SK-N-SH treated with all-trans-retinoic acid at 6 μM for 48 hours (cell line): ENCODE measurements at regions not wholly inside any gene's neighbourhood (a gene's known extent, or its start where the extent isn't known, plus 50 kb on each side); places are given as distances from the start of the nearest gene placed in this dataset.

Experiments
- ATAC-seq: fragments of 200-7000 bp; cut with Tn5 transposase; 3 replicates; pipeline ENCODE4 v1.9.1; 2020; ENCODE audit warnings: mild to moderate bottlenecking, moderate library complexity
- ARNTL ChIP-seq: fragments of 450-650 bp; formaldehyde crosslinking; IDR thresholded peaks from 2 replicates; pipeline ENCODE4 v1.5.0; 2020; ENCODE audit warnings: low read depth, mild to moderate bottlenecking, moderate library complexity, borderline replicate concordance
- BACH2 ChIP-seq: fragments of 250-450 bp; sonication (Bioruptor Pico); IDR thresholded peaks from 2 replicates; pipeline ENCODE4 v1.9.0; 2021; ENCODE audit warnings: mild to moderate bottlenecking, borderline replicate concordance
- ESRRG ChIP-seq: fragments of 250-450 bp; sonication (Bioruptor Pico); IDR thresholded peaks from 2 replicates; pipeline ENCODE4 v1.6.1; 2021; ENCODE audit warnings: mild to moderate bottlenecking
- GLIS3 ChIP-seq: fragments of 250-450 bp; sonication (Bioruptor Pico); IDR thresholded peaks from 2 replicates; pipeline ENCODE4 v1.5.0; 2020; ENCODE audit warnings: mild to moderate bottlenecking, moderate library complexity
- ISL1 ChIP-seq: fragments of 250-450 bp; sonication (Bioruptor Pico); IDR thresholded peaks from 2 replicates; pipeline ENCODE4 v2.1.2; 2022; ENCODE audit warnings: mild to moderate bottlenecking, moderate library complexity
- PATZ1 ChIP-seq: fragments of 250-450 bp; sonication (Bioruptor Pico); IDR thresholded peaks from 2 replicates; pipeline ENCODE4 v1.8.0; 2020; ENCODE audit warnings: mild to moderate bottlenecking, moderate library complexity, borderline replicate concordance
- PPARA ChIP-seq: fragments of 250-450 bp; sonication (Bioruptor Pico); IDR thresholded peaks from 2 replicates; pipeline ENCODE4 v1.5.0; 2020; ENCODE audit warnings: mild to moderate bottlenecking, borderline replicate concordance
- RARB ChIP-seq: fragments of 250-450 bp; sonication (Bioruptor Pico); IDR thresholded peaks from 2 replicates; pipeline ENCODE4 v1.8.0; 2021; ENCODE audit warnings: mild to moderate bottlenecking, moderate library complexity
- TCF4 ChIP-seq: fragments of 250-450 bp; sonication (Bioruptor Pico); IDR thresholded peaks from 2 replicates; pipeline ENCODE4 v1.8.0; 2021; ENCODE audit warnings: mild to moderate bottlenecking, moderate library complexity, borderline replicate concordance
- TOX ChIP-seq: fragments of 250-450 bp; sonication (Bioruptor Pico); IDR thresholded peaks from 2 replicates; pipeline ENCODE4 v1.8.0; 2021; ENCODE audit warnings: mild to moderate bottlenecking, moderate library complexity, borderline replicate concordance
- TSHZ2 ChIP-seq: fragments of 250-450 bp; sonication (Bioruptor Pico); IDR thresholded peaks from 2 replicates; pipeline ENCODE4 v1.5.0; 2020; ENCODE audit warnings: mild to moderate bottlenecking, moderate library complexity
- ZFP3 ChIP-seq: fragments of 250-450 bp; sonication (Bioruptor Pico); IDR thresholded peaks from 2 replicates; pipeline ENCODE4 v1.5.0; 2020; ENCODE audit warnings: mild to moderate bottlenecking, moderate library complexity
- ZFP30 ChIP-seq: fragments of 450-650 bp; formaldehyde crosslinking; IDR thresholded peaks from 2 replicates; pipeline ENCODE4 v1.5.0; 2022; ENCODE audit warnings: mild to moderate bottlenecking, moderate library complexity
- ZNF565 ChIP-seq: fragments of 450-650 bp; formaldehyde crosslinking; conservative IDR thresholded peaks from 2 replicates; pipeline ENCODE4 v1.5.0; 2020; ENCODE audit warnings: low read depth, mild to moderate bottlenecking, moderate library complexity
- ZNF8 ChIP-seq: fragments of 450-650 bp; formaldehyde crosslinking; IDR thresholded peaks from 2 replicates; pipeline ENCODE4 v1.5.0; 2020; ENCODE audit warnings: mild to moderate bottlenecking, moderate library complexity
- TF ChIP-seq, protein P1 (sequence below): fragments of 250-450 bp; sonication (Bioruptor Pico); IDR thresholded peaks from 2 replicates; pipeline ENCODE4 v1.8.0; 2021; ENCODE audit warnings: low read depth, mild to moderate bottlenecking, moderate library complexity, borderline replicate concordance
- TF ChIP-seq, protein P2 (sequence below): fragments of 250-450 bp; sonication (Bioruptor Pico); IDR thresholded peaks from 2 replicates; pipeline ENCODE4 v1.5.1; 2021; ENCODE audit warnings: mild to moderate bottlenecking, moderate library complexity
- TF ChIP-seq, protein P3 (sequence below): fragments of 250-450 bp; sonication (Bioruptor Pico); IDR thresholded peaks from 2 replicates; pipeline ENCODE4 v1.5.1; 2020; ENCODE audit warnings: low read depth, mild to moderate bottlenecking, moderate library complexity

- TF ChIP-seq ZNF565 (CRISPR knock-in tag) = no peak
Measured at GRCh38 chr20:56788671-56789610, 159.8 kb downstream of the TFAP2C start (continued).

GRCh38 chr20:56793916-56794315 lies 164.8 kb downstream of the TFAP2C start:
- TF ChIP-seq ISL1 (CRISPR knock-in tag) (no peak), GLIS3 (CRISPR knock-in tag) (no peak), ZNF8 (CRISPR knock-in tag) (no peak), ZFP30 (CRISPR knock-in tag) (no peak), RARB (no peak), ZFP3 (CRISPR knock-in tag) (no peak), ESRRG (CRISPR knock-in tag) (no peak), ARNTL (CRISPR knock-in tag) (no peak), BACH2 (CRISPR knock-in tag) (no peak), PATZ1 (no peak), TCF4 (CRISPR knock-in tag) (no peak), ZNF565 (CRISPR knock-in tag) (no peak), PPARA (CRISPR knock-in tag) (no peak), TOX (CRISPR knock-in tag) (no peak)
- TF ChIP-seq, protein P1, sequence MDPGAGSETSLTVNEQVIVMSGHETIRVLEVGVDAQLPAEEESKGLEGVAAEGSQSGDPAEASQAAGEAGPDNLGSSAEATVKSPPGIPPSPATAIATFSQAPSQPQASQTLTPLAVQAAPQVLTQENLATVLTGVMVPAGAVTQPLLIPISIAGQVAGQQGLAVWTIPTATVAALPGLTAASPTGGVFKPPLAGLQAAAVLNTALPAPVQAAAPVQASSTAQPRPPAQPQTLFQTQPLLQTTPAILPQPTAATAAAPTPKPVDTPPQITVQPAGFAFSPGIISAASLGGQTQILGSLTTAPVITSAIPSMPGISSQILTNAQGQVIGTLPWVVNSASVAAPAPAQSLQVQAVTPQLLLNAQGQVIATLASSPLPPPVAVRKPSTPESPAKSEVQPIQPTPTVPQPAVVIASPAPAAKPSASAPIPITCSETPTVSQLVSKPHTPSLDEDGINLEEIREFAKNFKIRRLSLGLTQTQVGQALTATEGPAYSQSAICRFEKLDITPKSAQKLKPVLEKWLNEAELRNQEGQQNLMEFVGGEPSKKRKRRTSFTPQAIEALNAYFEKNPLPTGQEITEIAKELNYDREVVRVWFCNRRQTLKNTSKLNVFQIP (CRISPR knock-in tag) = no peak
- TF ChIP-seq, protein P2, sequence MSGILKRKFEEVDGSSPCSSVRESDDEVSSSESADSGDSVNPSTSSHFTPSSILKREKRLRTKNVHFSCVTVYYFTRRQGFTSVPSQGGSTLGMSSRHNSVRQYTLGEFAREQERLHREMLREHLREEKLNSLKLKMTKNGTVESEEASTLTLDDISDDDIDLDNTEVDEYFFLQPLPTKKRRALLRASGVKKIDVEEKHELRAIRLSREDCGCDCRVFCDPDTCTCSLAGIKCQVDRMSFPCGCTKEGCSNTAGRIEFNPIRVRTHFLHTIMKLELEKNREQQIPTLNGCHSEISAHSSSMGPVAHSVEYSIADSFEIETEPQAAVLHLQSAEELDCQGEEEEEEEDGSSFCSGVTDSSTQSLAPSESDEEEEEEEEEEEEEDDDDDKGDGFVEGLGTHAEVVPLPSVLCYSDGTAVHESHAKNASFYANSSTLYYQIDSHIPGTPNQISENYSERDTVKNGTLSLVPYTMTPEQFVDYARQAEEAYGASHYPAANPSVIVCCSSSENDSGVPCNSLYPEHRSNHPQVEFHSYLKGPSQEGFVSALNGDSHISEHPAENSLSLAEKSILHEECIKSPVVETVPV (CRISPR knock-in tag) = no peak
- TF ChIP-seq, protein P3, sequence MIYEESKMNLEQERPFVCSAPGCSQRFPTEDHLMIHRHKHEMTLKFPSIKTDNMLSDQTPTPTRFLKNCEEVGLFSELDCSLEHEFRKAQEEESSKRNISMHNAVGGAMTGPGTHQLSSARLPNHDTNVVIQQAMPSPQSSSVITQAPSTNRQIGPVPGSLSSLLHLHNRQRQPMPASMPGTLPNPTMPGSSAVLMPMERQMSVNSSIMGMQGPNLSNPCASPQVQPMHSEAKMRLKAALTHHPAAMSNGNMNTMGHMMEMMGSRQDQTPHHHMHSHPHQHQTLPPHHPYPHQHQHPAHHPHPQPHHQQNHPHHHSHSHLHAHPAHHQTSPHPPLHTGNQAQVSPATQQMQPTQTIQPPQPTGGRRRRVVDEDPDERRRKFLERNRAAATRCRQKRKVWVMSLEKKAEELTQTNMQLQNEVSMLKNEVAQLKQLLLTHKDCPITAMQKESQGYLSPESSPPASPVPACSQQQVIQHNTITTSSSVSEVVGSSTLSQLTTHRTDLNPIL (CRISPR knock-in tag) = no peak
- no peak for ATAC-seq

DNA sequence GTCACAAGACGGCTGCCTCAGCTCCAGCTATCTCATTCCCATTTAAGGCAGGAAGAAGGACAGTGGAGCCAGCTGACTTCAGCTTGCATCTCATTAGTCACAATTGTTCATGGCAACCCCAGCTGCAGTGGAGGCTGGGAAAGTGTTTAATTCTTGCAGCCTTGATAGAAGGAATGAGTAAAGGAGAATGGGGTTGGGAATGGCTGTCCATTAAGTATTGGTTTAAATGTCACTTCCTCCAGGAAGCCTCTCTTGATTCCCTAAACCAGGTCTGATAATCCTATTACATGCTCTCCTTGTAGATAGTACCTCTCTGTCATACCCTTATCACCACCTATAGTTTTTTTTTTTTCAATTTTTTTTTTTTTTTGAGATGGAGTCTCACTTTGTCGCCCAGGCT lies 166.4 kb downstream of the TFAP2C start:
- ATAC-seq = no peak
- TF ChIP-seq PATZ1 = no peak
- TF ChIP-seq TSHZ2 (CRISPR knock-in tag) = no peak
- no peak for TF ChIP-seq ISL1 (CRISPR knock-in tag)
- TF ChIP-seq, protein P1 (CRISPR knock-in tag) = no peak
- no peak for TF ChIP-seq ARNTL (CRISPR knock-in tag)
